H1 (cell line): ENCODE measurements at regions not wholly inside any gene's neighbourhood (a gene's known extent, or its start where the extent isn't known, plus 50 kb on each side); places are given as distances from the start of the nearest gene placed in this dataset.

ENCODE experiments used
- CEBPB ChIP-seq: IDR thresholded peaks from 2 replicates; pipeline ENCODE4 v1.6.1; 2012; ENCODE audit warnings: low read depth, low read length
- EP300 ChIP-seq, 2 experiments: IDR thresholded peaks; 1 replicate in 1 of 2; 2 replicates in 1 of 2; pipeline ENCODE4 v1.6.1; 2011 to 2012; ENCODE audit warnings: low read depth in 2 of 2, low read length in 2 of 2, mild to moderate bottlenecking in 2 of 2, borderline replicate concordance in 1 of 2, inconsistent platforms in 1 of 2, moderate library complexity in 1 of 2
- EZH2 ChIP-seq: fragments of 200-600 bp; sonication (generic); IDR thresholded peaks from 2 replicates; pipeline ENCODE4 v1.7.1; 2012; ENCODE audit warnings: low read depth, mild to moderate bottlenecking, moderate library complexity, low read length, inconsistent platforms; ENCODE audit not compliant: severe bottlenecking
- GTF2F1 ChIP-seq: IDR thresholded peaks from 2 replicates; pipeline ENCODE4 v1.6.1; 2012; ENCODE audit warnings: low read depth, low read length, improper control_type of control experiment, borderline replicate concordance
- JUN ChIP-seq: IDR thresholded peaks from 2 replicates; pipeline ENCODE4 v1.6.1; 2011; ENCODE audit warnings: low read depth, mild to moderate bottlenecking, improper control_type of control experiment, low read length
- POLR2A ChIP-seq, 2 experiments: IDR thresholded peaks; 1 replicate in 1 of 2; 2 replicates in 1 of 2; pipeline ENCODE4 v1.6.1; 2011; ENCODE audit warnings: low read depth in 2 of 2, low read length in 2 of 2, mild to moderate bottlenecking in 2 of 2; ENCODE audit errors: control extremely low read depth in 1 of 2
- RAD21 ChIP-seq, 2 experiments: IDR thresholded peaks in 1 of 2; conservative IDR thresholded peaks in 1 of 2; 2 replicates each; pipeline ENCODE4 v1.6.1; 2011; ENCODE audit warnings: low read depth in 2 of 2, low read length in 2 of 2, improper control_type of control experiment in 1 of 2, inconsistent platforms in 1 of 2, mild to moderate bottlenecking in 1 of 2, moderate library complexity in 1 of 2
- SP1 ChIP-seq: IDR thresholded peaks from 2 replicates; pipeline ENCODE4 v1.6.1; 2011; ENCODE audit warnings: low read depth, low read length
- YY1 ChIP-seq: IDR thresholded peaks from 2 replicates; pipeline ENCODE4 v1.6.1; 2011; ENCODE audit warnings: low read depth, mild to moderate bottlenecking, low read length
- TF ChIP-seq, protein P1 (sequence below), 3 experiments: IDR thresholded peaks; 1 replicate in 2 of 3; 2 replicates in 1 of 3; pipeline versions ENCODE4 v1.5.1 to v1.6.1; 2011; ENCODE audit warnings: low read length in 3 of 3, mild to moderate bottlenecking in 3 of 3, inconsistent platforms in 2 of 3, low read depth in 1 of 3, moderate library complexity in 1 of 3; ENCODE audit not compliant: insufficient read depth in 1 of 3; ENCODE audit errors: control extremely low read depth in 1 of 3

DNA sequence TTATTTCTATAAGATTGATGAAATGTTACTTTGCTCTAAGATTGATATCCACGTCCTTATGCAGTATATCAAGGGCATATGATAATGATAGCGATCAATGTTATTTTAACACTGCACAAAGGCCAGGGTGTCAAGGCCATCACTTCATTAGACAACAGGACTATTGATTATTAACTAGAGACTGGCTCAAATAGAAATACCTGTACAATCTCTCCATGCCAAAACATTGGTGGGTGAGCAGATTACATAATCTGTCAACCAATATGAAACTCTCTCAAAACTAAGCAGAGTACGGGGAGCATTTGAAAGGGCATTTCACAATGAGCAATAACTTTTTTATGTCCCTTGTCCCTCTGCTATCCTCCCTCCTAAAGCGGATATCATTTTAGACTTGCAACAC is 566.5 kb upstream of the PKN2 start:
- TF ChIP-seq RAD21 (IDR thresholded peaks at IDR 0.05 in 1 of 2, conservative IDR thresholded peaks at IDR 0.05 in 1 of 2; ENCODE audit: low read depth in 2 of 2, low read length in 2 of 2) (no peak), CEBPB (no peak), EZH2 (no peak), EP300 (IDR thresholded peaks at IDR 0.05; ENCODE audit: borderline replicate concordance in 1 of 2, low read depth in 2 of 2, low read length in 2 of 2) (no peak), YY1 (no peak), POLR2A (IDR thresholded peaks at IDR 0.05; ENCODE audit: control extremely low read depth in 1 of 2, low read depth in 2 of 2, low read length in 2 of 2) (no peak), GTF2F1 (no peak), SP1 (no peak), JUN (no peak)
- TF ChIP-seq, protein P1, sequence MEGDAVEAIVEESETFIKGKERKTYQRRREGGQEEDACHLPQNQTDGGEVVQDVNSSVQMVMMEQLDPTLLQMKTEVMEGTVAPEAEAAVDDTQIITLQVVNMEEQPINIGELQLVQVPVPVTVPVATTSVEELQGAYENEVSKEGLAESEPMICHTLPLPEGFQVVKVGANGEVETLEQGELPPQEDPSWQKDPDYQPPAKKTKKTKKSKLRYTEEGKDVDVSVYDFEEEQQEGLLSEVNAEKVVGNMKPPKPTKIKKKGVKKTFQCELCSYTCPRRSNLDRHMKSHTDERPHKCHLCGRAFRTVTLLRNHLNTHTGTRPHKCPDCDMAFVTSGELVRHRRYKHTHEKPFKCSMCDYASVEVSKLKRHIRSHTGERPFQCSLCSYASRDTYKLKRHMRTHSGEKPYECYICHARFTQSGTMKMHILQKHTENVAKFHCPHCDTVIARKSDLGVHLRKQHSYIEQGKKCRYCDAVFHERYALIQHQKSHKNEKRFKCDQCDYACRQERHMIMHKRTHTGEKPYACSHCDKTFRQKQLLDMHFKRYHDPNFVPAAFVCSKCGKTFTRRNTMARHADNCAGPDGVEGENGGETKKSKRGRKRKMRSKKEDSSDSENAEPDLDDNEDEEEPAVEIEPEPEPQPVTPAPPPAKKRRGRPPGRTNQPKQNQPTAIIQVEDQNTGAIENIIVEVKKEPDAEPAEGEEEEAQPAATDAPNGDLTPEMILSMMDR (IDR thresholded peaks at IDR 0.05; ENCODE audit: control extremely low read depth in 1 of 3, insufficient read depth in 1 of 3, low read depth in 1 of 3, low read length in 3 of 3): no peak
